Lung (tissue), 11 donors: ENCODE measurements at regions not wholly inside any gene's neighbourhood (a gene's known extent, or its start where the extent isn't known, plus 50 kb on each side); places are given as distances from the start of the nearest gene placed in this dataset.

Experiments used
- ATAC-seq: fragments of 200-7000 bp; cut with Tn5 transposase; one replicate; pipeline ENCODE4 v1.9.1; 2020; ENCODE audit warnings: moderate number of reproducible peaks; ENCODE audit not compliant: insufficient read depth, low FRiP score
- DNase-seq, 3 donors: peaks; one replicate each; pipeline ENCODE4 v3.0.0-alpha.2; 2013 to 2017
- H3K27ac ChIP-seq, 2 donors: one replicate each; pipeline ENCODE4 v1.5.1; 2013; ENCODE audit warnings: mild to moderate bottlenecking in 2 of 2, moderate library complexity in 2 of 2, control low read depth in 1 of 2, inconsistent platforms in 1 of 2, low read depth in 1 of 2, low read length in 1 of 2
- H3K27me3 ChIP-seq, 3 donors: one replicate each; pipeline ENCODE4 v1.5.1; 2013; ENCODE audit warnings: low read length in 2 of 3; ENCODE audit not compliant: control insufficient read depth in 3 of 3, insufficient read depth in 3 of 3
- H3K36me3 ChIP-seq, 4 donors: one replicate each; pipeline ENCODE4 v1.5.1; 2013; ENCODE audit warnings: low read length in 4 of 4, mild to moderate bottlenecking in 1 of 4, moderate library complexity in 1 of 4; ENCODE audit not compliant: control insufficient read depth in 4 of 4, insufficient read depth in 4 of 4
- H3K4me1 ChIP-seq, 5 donors: one replicate each; pipeline ENCODE4 v1.5.1; 2013; ENCODE audit warnings: low read length in 5 of 5, mild to moderate bottlenecking in 2 of 5, moderate library complexity in 1 of 5; ENCODE audit not compliant: control insufficient read depth in 5 of 5, insufficient read depth in 5 of 5
- H3K4me3 ChIP-seq: one replicate; pipeline ENCODE4 v1.5.1; 2013; ENCODE audit warnings: mild to moderate bottlenecking, control low read depth, moderate library complexity
- H3K9ac ChIP-seq, 2 donors: one replicate each; pipeline ENCODE4 v1.5.1; 2013; ENCODE audit warnings: low read length in 2 of 2, control low read depth in 1 of 2; ENCODE audit not compliant: insufficient read depth in 1 of 2
- H3K9me3 ChIP-seq, 4 donors: one replicate each; pipeline ENCODE4 v1.5.1; 2013; ENCODE audit warnings: low read length in 3 of 4, mild to moderate bottlenecking in 1 of 4, moderate library complexity in 1 of 4; ENCODE audit not compliant: control insufficient read depth in 4 of 4, insufficient read depth in 3 of 4
- CTCF ChIP-seq: IDR thresholded peaks from 2 replicates; pipeline ENCODE4 v1.5.1; 2012; ENCODE audit warnings: mild to moderate bottlenecking; ENCODE audit errors: control extremely low read depth, extremely low read depth
- WGBS, 2 donors: extraction: QIAGEN DNeasy Blood & Tissue Kit; methylation state at CpG; one replicate each; pipeline ENCODE4 v1.1.7; 2013; 5-methylcytosine and 5-hydroxymethylcytosine counted together
- donor health status: control.
- donor health status: control.
- donor health status: Bipolar disorder and iron deficiency.
- donor health status: healthy.
- donor health status: DM: yes; HTN: yes; CAD: no.

- ATAC-seq: no peak
- WGBS, 2 donors: 58 to 78% methylated on average over 4 of the region's 4 CpGs
Measured at GRCh38 chr6:113676057-113676456, 181.1 kb upstream of the MARCKS start.

GRCh38 chr6:113676968-113677367 is 180.2 kb upstream of the MARCKS start:
- Histone ChIP-seq H3K9me3 (no peaks in the 10 kb centered on the region), H3K27me3 (no peaks in the 10 kb centered on the region), H3K36me3 (no peaks in the 10 kb centered on the region), H3K27ac (no peak overlapping the region), H3K4me1 (peaks cover 0 to 15% (median 2%) of the 10 kb centered on the region in 5 donors), H3K9ac (no peak overlapping the region), H3K4me3 (no peak overlapping the region)
- ATAC-seq (no peak), DNase-seq (no peak)
- 83 to 96% methylated on average over 1 of the region's 1 CpG for WGBS, 2 donors
- TF ChIP-seq CTCF: no peak

More at GRCh38 chr6:113676057-113676456, 181.1 kb upstream of the MARCKS start:
- Histone ChIP-seq H3K9ac (no peak overlapping the region), H3K36me3 (no peaks in the 10 kb centered on the region), H3K27ac (no peak overlapping the region), H3K27me3 (no peaks in the 10 kb centered on the region), H3K4me3 (no peak overlapping the region), H3K9me3 (no peaks in the 10 kb centered on the region), H3K4me1 (peaks cover 0 to 24% (median 6%) of the 10 kb centered on the region in 5 donors)
- no peak for TF ChIP-seq CTCF
- no peak for DNase-seq

- no peak for TF ChIP-seq CTCF
- no peak overlapping the region for H3K9ac ChIP-seq
- H3K9me3 ChIP-seq: no peaks in the 10 kb centered on the region
- 68% methylated on average over 3 of the region's 3 CpGs for WGBS, 2 donors
- no peak overlapping the region for H3K4me3 ChIP-seq
- no peaks in the 10 kb centered on the region for H3K36me3 ChIP-seq
- H3K27ac ChIP-seq: no peak overlapping the region
- H3K27me3 ChIP-seq: no peaks in the 10 kb centered on the region
- no peaks in the 10 kb centered on the region for H3K4me1 ChIP-seq
- DNase-seq (no peak), ATAC-seq (no peak)
Measured at GRCh38 chr6:113679051-113679450, 178.1 kb upstream of the MARCKS start.

GRCh38 chr6:113680301-113680700 is 176.8 kb upstream of the MARCKS start:
- ATAC-seq (no peak), DNase-seq (no peak)
- H3K27ac ChIP-seq: no peak overlapping the region
- no peaks in the 10 kb centered on the region for H3K36me3 ChIP-seq
- no peaks in the 10 kb centered on the region for H3K27me3 ChIP-seq
- H3K9me3 ChIP-seq: no peaks in the 10 kb centered on the region
- no peak overlapping the region for H3K9ac ChIP-seq
- no peak for TF ChIP-seq CTCF
- no peaks in the 10 kb centered on the region for H3K4me1 ChIP-seq
- no peak overlapping the region for H3K4me3 ChIP-seq
- WGBS, 2 donors: 87 to 89% methylated on average over 2 of the region's 2 CpGs
